HCT116 (cell line): ENCODE measurements at regions not wholly inside any gene's neighbourhood (a gene's known extent, or its start where the extent isn't known, plus 50 kb on each side); places are given as distances from the start of the nearest gene placed in this dataset.

Experiments used
- ATAC-seq: fragments of 200-7000 bp; cut with Tn5 transposase; 2 replicates; pipeline ENCODE4 v1.9.1; 2020; ENCODE audit warnings: mild to moderate bottlenecking, moderate library complexity
- BruUV-seq: library from RNA; stranded (reverse); fragments of 400-500 nt; replicated peaks from 2 replicates; lab custom pipeline; 2021; lab: Mats Ljungman, UMichigan
- CTCF ChIA-PET: fragments of 300-600 bp; sonication (Branson Sonifier 250); formaldehyde crosslinking; loops from one replicate; lab custom pipeline; 2021; ENCODE audit warnings: antibody characterized with exemption; lab: Charles Lee
- POLR2A ChIA-PET: fragments of 300-600, 350-600 bp; sonication (Branson Sonifier 250); formaldehyde crosslinking; loops from one replicate; lab custom pipeline; 2021; ENCODE audit warnings: antibody characterized with exemption; lab: Charles Lee
- RAD21 ChIA-PET, 2 experiments: fragments of 300-600 bp; sonication (Branson Sonifier 250); formaldehyde crosslinking; loops; one replicate each; lab custom pipeline; 2023; ENCODE audit warnings: low total read pairs in 2 of 2; ENCODE audit not compliant: uncharacterized antibody in 2 of 2, unreplicated experiment in 2 of 2, low non-redundant PET in 1 of 2; lab: Charles Lee
- DNase-seq: peaks from one replicate; pipeline ENCODE4 v3.0.0-alpha.2; 2010; ENCODE audit warnings: low read depth, low spot score
- H2AFZ ChIP-seq: fragments of 200-600 bp; shearing (Covaris generic), sonication (generic); 2 replicates; pipeline ENCODE4 v1.6.1; 2017; ENCODE audit warnings: low read depth, mixed run types, mixed read lengths, antibody characterized with exemption, low read length; ENCODE audit not compliant: poor library complexity, severe bottlenecking
- H3K27ac ChIP-seq: 2 replicates; pipeline ENCODE4 v1.5.1; 2012; ENCODE audit warnings: low read depth, low read length
- H3K27me3 ChIP-seq: fragments of 200-600 bp; sonication (generic); 2 replicates; pipeline ENCODE4 v1.6.1; 2016; ENCODE audit warnings: mixed run types, low read length, mixed read lengths; ENCODE audit not compliant: insufficient read depth
- H3K36me3 ChIP-seq, 2 experiments: fragments of 200-500 bp in 1 of 2; fragments of 200-600 bp in 1 of 2; sonication (Bioruptor generic) in 1 of 2; sonication (generic) in 1 of 2; 2 replicates each; pipeline versions ENCODE4 v1.5.1 to v1.6.1; 2014 to 2016; ENCODE audit warnings: low read length in 2 of 2, inconsistent platforms in 1 of 2, mixed read lengths in 1 of 2, mixed run types in 1 of 2; ENCODE audit not compliant: insufficient read depth in 2 of 2, control insufficient read depth in 1 of 2
- H3K4me1 ChIP-seq, 2 experiments: fragments of 200-600 bp in 1 of 2; sonication (generic) in 1 of 2; 2 replicates each; pipeline versions ENCODE4 v1.5.1 to v1.6.1; 2012 to 2017; ENCODE audit warnings: low read length in 2 of 2, inconsistent platforms in 1 of 2, mild to moderate bottlenecking in 1 of 2, mixed read lengths in 1 of 2, mixed run types in 1 of 2, moderate library complexity in 1 of 2; ENCODE audit not compliant: insufficient read depth in 2 of 2, control insufficient read depth in 1 of 2
- H3K4me2 ChIP-seq: fragments of 200-600 bp; sonication (generic); 2 replicates; pipeline ENCODE4 v1.6.1; 2017; ENCODE audit warnings: mixed run types, low read length, mixed read lengths
- H3K4me3 ChIP-seq, 2 experiments: fragments of 200-600 bp in 1 of 2; sonication (generic) in 1 of 2; replicated peaks in 1 of 2; 2 replicates each; pipeline ENCODE4 v1.5.1; 2011 to 2016; ENCODE audit warnings: low read length in 2 of 2, control low read depth in 1 of 2, low read depth in 1 of 2, mild to moderate bottlenecking in 1 of 2, mixed read lengths in 1 of 2, mixed run types in 1 of 2
- H3K79me2 ChIP-seq: fragments of 200-600 bp; sonication (generic); 2 replicates; pipeline ENCODE4 v1.6.1; 2017; ENCODE audit warnings: mild to moderate bottlenecking, mixed run types, low read length, moderate library complexity, mixed read lengths; ENCODE audit not compliant: insufficient read depth
- H3K9ac ChIP-seq: fragments of 200-600 bp; sonication (generic); 2 replicates; pipeline ENCODE4 v1.6.1; 2016; ENCODE audit warnings: low read length, mixed read lengths
- H3K9me2 ChIP-seq: fragments of 200-600 bp; sonication (generic), shearing (Covaris generic); 2 replicates; pipeline ENCODE4 v1.6.1; 2017; ENCODE audit warnings: mixed run types, mild to moderate bottlenecking, moderate library complexity; ENCODE audit not compliant: insufficient read depth
- H3K9me3 ChIP-seq, 2 experiments: fragments of 200-500 bp in 1 of 2; fragments of 200-600 bp in 1 of 2; sonication (Bioruptor generic) in 1 of 2; sonication (generic) in 1 of 2; 2 replicates each; pipeline ENCODE4 v1.6.1; 2014 to 2017; ENCODE audit warnings: low read length in 2 of 2, mixed read lengths in 2 of 2, inconsistent platforms in 1 of 2, low read depth in 1 of 2, mild to moderate bottlenecking in 1 of 2, mixed run types in 1 of 2, moderate library complexity in 1 of 2; ENCODE audit not compliant: control insufficient read depth in 1 of 2, insufficient read depth in 1 of 2
- H4K20me1 ChIP-seq: fragments of 200-600 bp; sonication (generic), shearing (Covaris generic); 2 replicates; pipeline ENCODE4 v1.6.1; 2017; ENCODE audit warnings: mixed run types, mild to moderate bottlenecking, moderate library complexity; ENCODE audit not compliant: insufficient read depth
- ATF3 ChIP-seq: IDR thresholded peaks from 2 replicates; pipeline ENCODE4 v1.6.1; 2012
- CBX3 ChIP-seq: IDR thresholded peaks from 2 replicates; pipeline ENCODE4 v1.6.1; 2012; ENCODE audit warnings: low read depth
- CEBPB ChIP-seq: IDR thresholded peaks from 2 replicates; pipeline ENCODE4 v1.6.1; 2012; ENCODE audit warnings: low read depth
- CTCF ChIP-seq, 3 experiments: fragments of 200-600 bp in 1 of 3; sonication (generic) in 1 of 3; IDR thresholded peaks in 2 of 3; conservative IDR thresholded peaks in 1 of 3; 2 replicates each; pipeline ENCODE4 v1.5.1; 2012 to 2017; ENCODE audit warnings: low read depth in 2 of 3, low read length in 2 of 3, antibody characterized with exemption in 1 of 3, borderline replicate concordance in 1 of 3, control low read depth in 1 of 3, mild to moderate bottlenecking in 1 of 3, mixed read lengths in 1 of 3, mixed run types in 1 of 3, moderate library complexity in 1 of 3; ENCODE audit not compliant: insufficient read depth in 1 of 3
- EGR1 ChIP-seq: IDR thresholded peaks from 2 replicates; pipeline ENCODE4 v1.6.1; 2012; ENCODE audit warnings: low read depth
- ELF1 ChIP-seq: IDR thresholded peaks from 2 replicates; pipeline ENCODE4 v1.6.1; 2012; ENCODE audit warnings: low read depth, borderline replicate concordance
- EZH2phosphoT487 ChIP-seq: fragments of 200-600 bp; IDR thresholded peaks from 2 replicates; pipeline ENCODE4 v1.6.1; 2018; ENCODE audit warnings: antibody characterized with exemption, borderline replicate concordance
- FOSL1 ChIP-seq: IDR thresholded peaks from 2 replicates; pipeline ENCODE4 v1.6.1; 2012; ENCODE audit warnings: low read depth
- JUND ChIP-seq: IDR thresholded peaks from 2 replicates; pipeline ENCODE4 v1.6.1; 2012
- MAX ChIP-seq: IDR thresholded peaks from 2 replicates; pipeline ENCODE4 v1.6.1; 2012
- POLR2A ChIP-seq: IDR thresholded peaks from 2 replicates; pipeline ENCODE4 v1.7.0; 2011; ENCODE audit warnings: borderline replicate concordance; ENCODE audit not compliant: insufficient read depth, insufficient read length; ENCODE audit errors: extremely low read depth
- POLR2AphosphoS5 ChIP-seq: IDR thresholded peaks from 2 replicates; pipeline ENCODE4 v1.6.1; 2011; ENCODE audit warnings: mild to moderate bottlenecking, low read depth, low read length, moderate library complexity
- REST ChIP-seq: IDR thresholded peaks from 2 replicates; pipeline ENCODE4 v1.6.1; 2012; ENCODE audit warnings: low read depth
- SP1 ChIP-seq: IDR thresholded peaks from 2 replicates; pipeline ENCODE4 v1.6.1; 2012; ENCODE audit warnings: low read depth
- SRF ChIP-seq: IDR thresholded peaks from 2 replicates; pipeline ENCODE4 v1.6.1; 2012; ENCODE audit warnings: low read depth
- TCF7L2 ChIP-seq: IDR thresholded peaks from 2 replicates; pipeline ENCODE4 v1.7.0; 2011; ENCODE audit warnings: borderline replicate concordance, inconsistent platforms; ENCODE audit not compliant: insufficient read depth, insufficient read length; ENCODE audit errors: extremely low read depth
- YY1 ChIP-seq: IDR thresholded peaks from 2 replicates; pipeline ENCODE4 v1.6.1; 2011; ENCODE audit warnings: low read length, low read depth, moderate library complexity, mild to moderate bottlenecking; ENCODE audit not compliant: insufficient replicate concordance; ENCODE audit errors: extremely low read depth
- ZBTB33 ChIP-seq: IDR thresholded peaks from 2 replicates; pipeline ENCODE4 v1.6.1; 2011; ENCODE audit warnings: mild to moderate bottlenecking, low read length, moderate library complexity; ENCODE audit not compliant: insufficient replicate concordance; ENCODE audit errors: extremely low read depth
- ZFX ChIP-seq: fragments of 450-650 bp; IDR thresholded peaks from 2 replicates; pipeline ENCODE4 v1.6.1; 2017
- ZNF274 ChIP-seq: fragments of 200-500 bp; sonication (Bioruptor generic); IDR thresholded peaks from 2 replicates; pipeline ENCODE4 v1.6.1; 2014; ENCODE audit warnings: mild to moderate bottlenecking, low read depth, low read length, inconsistent platforms
- intact Hi-C: fragments of 100-400 bp; cut with micrococcal nuclease; formaldehyde crosslinking; loops from 2 replicates; pipeline ENCODE4 v1.10.0; 2022

- Histone ChIP-seq H2AFZ (no peak overlapping the region), H3K79me2 (no peaks in the 10 kb centered on the region), H3K4me1 (no peaks in the 10 kb centered on the region), H4K20me1 (no peaks in the 10 kb centered on the region), H3K27me3 (no peaks in the 10 kb centered on the region), H3K9ac (no peak overlapping the region), H3K9me3 (no peaks in the 10 kb centered on the region; a peak in 1 of 4 replicates), H3K4me3 (no peak overlapping the region), H3K9me2 (no peaks in the 10 kb centered on the region), H3K36me3 (no peaks in the 10 kb centered on the region), H3K4me2 (no peak overlapping the region), H3K27ac (no peak overlapping the region)
- intact Hi-C loops: no loop called here
- ATAC-seq (no peak), DNase-seq (no peak)
- ChIA-PET POLR2A (no interaction called here), CTCF (no interaction called here), RAD21 (no interaction called here)
- BruUV-seq: no TSS peak
- no peak for TF ChIP-seq SP1
- no peak for TF ChIP-seq TCF7L2
- no peak for TF ChIP-seq ZBTB33
- no peak for TF ChIP-seq POLR2AphosphoS5
- no peak for TF ChIP-seq REST
- TF ChIP-seq MAX: no peak
- no peak for TF ChIP-seq ELF1
- no peak for TF ChIP-seq SRF
- no peak for TF ChIP-seq CTCF (IDR thresholded peaks at IDR 0.05 in 2 of 3, conservative IDR thresholded peaks at IDR 0.05 in 1 of 3; ENCODE audit: borderline replicate concordance in 1 of 3, insufficient read depth in 1 of 3, low read depth in 2 of 3, low read length in 2 of 3)
- no peak for TF ChIP-seq EZH2phosphoT487
- no peak for TF ChIP-seq CBX3
- no peak for TF ChIP-seq CEBPB
- no peak for TF ChIP-seq EGR1
- no peak for TF ChIP-seq ZFX
- no peak for TF ChIP-seq ZNF274
- no peak for TF ChIP-seq POLR2A
- TF ChIP-seq YY1: no peak
- TF ChIP-seq FOSL1: no peak
- TF ChIP-seq JUND: no peak
- TF ChIP-seq ATF3: no peak
Measured at GRCh38 chr6:129966125-129966524, 52.3 kb upstream of the L3MBTL3 start.
